ENCODE measurements at regions not wholly inside any gene's neighbourhood (a gene's known extent, or its start where the extent isn't known, plus 50 kb on each side); places are given as distances from the start of the nearest gene placed in this dataset.
"Not testable (repeated sequence)": the region's sequence is repeated elsewhere in the genome, so short reads cannot be mapped to it uniquely, and the experiment has no call there.

- no peak for DNase-seq
These were observed 735.1 kb upstream of the GOT2 start for GRCh38 chr16:59469266-59469665.

- peak in 2 of 3 donors; percentile 1 to 38 for DNase-seq
These were observed 729.7 kb upstream of the GOT2 start for GRCh38 chr16:59463776-59464175.

GRCh38 chr16:59459806-59460205 is 725.7 kb upstream of the GOT2 start:
- DNase-seq = no peak

- DNase-seq = no peak
These were observed 721.4 kb upstream of the GOT2 start for GRCh38 chr16:59455497-59455896.

GRCh38 chr16:59450513-59450912 is 716.4 kb upstream of the GOT2 start:
- not testable (repeated sequence) for DNase-seq

GRCh38 chr16:59440502-59440901 is 706.4 kb upstream of the GOT2 start:
- no peak for DNase-seq

- DNase-seq = no peak
These were observed 698.8 kb upstream of the GOT2 start for GRCh38 chr16:59432896-59433295.

GRCh38 chr16:59432276-59432675 is 698.2 kb upstream of the GOT2 start:
- no peak for DNase-seq

- no peak for DNase-seq
These were observed 690.7 kb upstream of the GOT2 start for GRCh38 chr16:59424714-59425273.

GRCh38 chr16:59411961-59412841 is 678.1 kb upstream of the GOT2 start:
- no peak for DNase-seq

GRCh38 chr16:59410451-59410850 is 676.3 kb upstream of the GOT2 start:
- DNase-seq = no peak

- no peak for DNase-seq
These were observed 671.7 kb upstream of the GOT2 start for GRCh38 chr16:59405802-59406201.

GRCh38 chr16:59404509-59404908 is 670.4 kb upstream of the GOT2 start:
- no peak for DNase-seq

- no peak for DNase-seq
These were observed 666.7 kb upstream of the GOT2 start for GRCh38 chr16:59400830-59401229.

- DNase-seq = no peak
These were observed 663.5 kb upstream of the GOT2 start for GRCh38 chr16:59397638-59398037.

- no peak for DNase-seq
These were observed 660.4 kb upstream of the GOT2 start for GRCh38 chr16:59394526-59394925.

- no peak for DNase-seq
These were observed 658.8 kb upstream of the GOT2 start for GRCh38 chr16:59392911-59393310.

- no peak for DNase-seq
These were observed 657.7 kb upstream of the GOT2 start for GRCh38 chr16:59391617-59392364.

- DNase-seq = no peak
These were observed 651.8 kb upstream of the GOT2 start for GRCh38 chr16:59385959-59386358.

- DNase-seq = no peak
These were observed 651.4 kb upstream of the GOT2 start for GRCh38 chr16:59385491-59385890.

- no peak for DNase-seq
These were observed 639.5 kb upstream of the GOT2 start for GRCh38 chr16:59373632-59374031.

GRCh38 chr16:59370717-59371116 is 636.6 kb upstream of the GOT2 start:
- DNase-seq = no peak

GRCh38 chr16:59369523-59369922 is 635.4 kb upstream of the GOT2 start:
- no peak for DNase-seq

- no peak for DNase-seq
These were observed 634.5 kb upstream of the GOT2 start for GRCh38 chr16:59368586-59368985.

All from suppressor macrophage treated with lipopolysaccharide for 1 hour (primary cell).